ENCODE measurements at regions not wholly inside any gene's neighbourhood (a gene's known extent, or its start where the extent isn't known, plus 50 kb on each side); places are given as distances from the start of the nearest gene placed in this dataset.
"Not testable (repeated sequence)": the region's sequence is repeated elsewhere in the genome, so short reads cannot be mapped to it uniquely, and the experiment has no call there.

GRCh38 chr6:155584006-155584405 lies 128.4 kb upstream of the NOX3 start:
- no peak for DNase-seq (ENCODE audit: low read depth)

GRCh38 chr6:155582016-155582991 lies 126.7 kb upstream of the NOX3 start:
- DNase-seq (ENCODE audit: low read depth) = no peak

GRCh38 chr6:155580904-155581303 lies 125.3 kb upstream of the NOX3 start:
- no peak for DNase-seq (ENCODE audit: low read depth)

- DNase-seq (ENCODE audit: low read depth) = no peak
These were observed 122.6 kb upstream of the NOX3 start for GRCh38 chr6:155578251-155578650.

- DNase-seq (ENCODE audit: low read depth) = no peak
These were observed 106.3 kb upstream of the NOX3 start for GRCh38 chr6:155561966-155562364.

- DNase-seq (ENCODE audit: low read depth) = no peak
These were observed 105.8 kb upstream of the NOX3 start for GRCh38 chr6:155561257-155561965.

GRCh38 chr6:155549928-155550327 lies 94.3 kb upstream of the NOX3 start:
- DNase-seq (ENCODE audit: low read depth) = no peak

- DNase-seq (ENCODE audit: low read depth) = no peak
These were observed 93.6 kb upstream of the NOX3 start for GRCh38 chr6:155549028-155549798.

- no peak for DNase-seq (ENCODE audit: low read depth)
These were observed 92.9 kb upstream of the NOX3 start for GRCh38 chr6:155548576-155548975.

- DNase-seq (ENCODE audit: low read depth) = no peak
These were observed 89.0 kb upstream of the NOX3 start for GRCh38 chr6:155544677-155545076.

- no peak for DNase-seq (ENCODE audit: low read depth)
These were observed 87.7 kb upstream of the NOX3 start for GRCh38 chr6:155543166-155543847.

- no peak for DNase-seq (ENCODE audit: low read depth)
These were observed 86.4 kb upstream of the NOX3 start for GRCh38 chr6:155542036-155542435.

- no peak for DNase-seq (ENCODE audit: low read depth)
These were observed 83.2 kb upstream of the NOX3 start for GRCh38 chr6:155538708-155539390.

- no peak for DNase-seq (ENCODE audit: low read depth)
These were observed 79.0 kb upstream of the NOX3 start for GRCh38 chr6:155534678-155535077.

GRCh38 chr6:155530219-155530834 lies 74.7 kb upstream of the NOX3 start:
- DNase-seq (ENCODE audit: low read depth) = no peak

- not testable (repeated sequence) for DNase-seq (ENCODE audit: low read depth)
These were observed 74.2 kb upstream of the NOX3 start for GRCh38 chr6:155529814-155530213.

- no peak for DNase-seq (ENCODE audit: low read depth)
These were observed 73.4 kb upstream of the NOX3 start for GRCh38 chr6:155528982-155529453.

GRCh38 chr6:155528335-155528734 lies 72.7 kb upstream of the NOX3 start:
- no peak for DNase-seq (ENCODE audit: low read depth)

- DNase-seq (ENCODE audit: low read depth) = no peak
These were observed 71.8 kb upstream of the NOX3 start for GRCh38 chr6:155527443-155527842.

GRCh38 chr6:155523821-155524651 lies 68.4 kb upstream of the NOX3 start:
- DNase-seq (ENCODE audit: low read depth) = no peak
